Psoas muscle (tissue), 7 donors: ENCODE measurements at regions not wholly inside any gene's neighbourhood (a gene's known extent, or its start where the extent isn't known, plus 50 kb on each side); places are given as distances from the start of the nearest gene placed in this dataset.

Source experiments
- ATAC-seq, 4 donors: fragments of 200-7000 bp; cut with Tn5 transposase; one replicate each; pipeline ENCODE4 v1.9.1; 2020; ENCODE audit warnings: moderate library complexity in 3 of 4, mild to moderate bottlenecking in 2 of 4
- DNase-seq, 2 donors: peaks; one replicate each; pipeline ENCODE4 v3.0.0-alpha.2; 2020
- H3K27ac ChIP-seq: fragments of 200-600 bp; one replicate; pipeline ENCODE4 v1.8.0; 2022
- H3K27me3 ChIP-seq, 3 donors: fragments of 200-600 bp in 1 of 3; one replicate each; pipeline versions ENCODE4 v1.6.1 to v1.8.0; 2013 to 2022; ENCODE audit warnings: low read length in 2 of 3, mild to moderate bottlenecking in 2 of 3, moderate library complexity in 1 of 3; ENCODE audit not compliant: insufficient read depth in 3 of 3
- H3K36me3 ChIP-seq, 2 donors: fragments of 200-600 bp in 1 of 2; one replicate each; pipeline versions ENCODE4 v1.6.1 to v1.8.0; 2013 to 2022; ENCODE audit warnings: low read depth in 1 of 2, mild to moderate bottlenecking in 1 of 2, moderate library complexity in 1 of 2; ENCODE audit not compliant: insufficient read depth in 1 of 2
- H3K4me1 ChIP-seq: fragments of 200-600 bp; one replicate; pipeline ENCODE4 v1.8.0; 2022
- H3K4me3 ChIP-seq: fragments of 200-600 bp; one replicate; pipeline ENCODE4 v1.8.0; 2022; ENCODE audit warnings: mild to moderate bottlenecking
- H3K9me3 ChIP-seq: fragments of 200-600 bp; one replicate; pipeline ENCODE4 v1.8.0; 2022
- CTCF ChIP-seq: fragments of 200-600 bp; IDR thresholded peaks from one replicate; pipeline ENCODE4 v1.8.0; 2022; ENCODE audit warnings: antibody characterized with exemption
- WGBS, 3 donors: extraction: QIAGEN DNeasy Blood & Tissue Kit; methylation state at CpG; one replicate each; pipeline versions ENCODE4 v1.1.6 to v1.1.7; 2013; 5-methylcytosine and 5-hydroxymethylcytosine counted together
- intact Hi-C, 2 donors: fragments of 100-400 bp; cut with DNase I; formaldehyde crosslinking; loops; one replicate each; pipeline versions ENCODE4 v1.11.0 to v1.14.2; 2022
- donor health status: healthy with polysubstance abuse.
- donor health status: DM: no; HTN: no; CAD: no; lungs with moderate emphysema.
- donor health status: Bipolar disorder and iron deficiency.
- donor health status: healthy.
- donor health status: DM: yes; HTN: yes; CAD: no.
- donor health status: DM: no; HTN: no; CAD: no.
- donor health status: DM: yes; HTN: yes; CAD: no.

GRCh38 chr10:47111329-47111862 is 188.6 kb upstream of the GDF10 start:
- H3K4me1 ChIP-seq: no peaks in the 10 kb centered on the region
- H3K9me3 ChIP-seq: no peaks in the 10 kb centered on the region
- H3K36me3 ChIP-seq: no peaks in the 10 kb centered on the region
- no peak overlapping the region for H3K27ac ChIP-seq
- 85 to 94% (median 88%) methylated on average over 5 of the region's 5 CpGs for WGBS, 3 donors
- ATAC-seq: no peak
- no peak for DNase-seq
- TF ChIP-seq CTCF: no peak
- no peak overlapping the region for H3K4me3 ChIP-seq
- intact Hi-C loops: no loop called here
- H3K27me3 ChIP-seq: no peaks in the 10 kb centered on the region

GRCh38 chr10:47112612-47113011 is 187.4 kb upstream of the GDF10 start:
- H3K36me3 ChIP-seq: no peaks in the 10 kb centered on the region
- no peaks in the 10 kb centered on the region for H3K4me1 ChIP-seq
- no peaks in the 10 kb centered on the region for H3K27me3 ChIP-seq
- no peak overlapping the region for H3K4me3 ChIP-seq
- H3K9me3 ChIP-seq: no peaks in the 10 kb centered on the region
- DNase-seq: no peak
- intact Hi-C loops: no loop called here
- TF ChIP-seq CTCF: no peak
- WGBS, 3 donors: 69 to 88% (median 81%) methylated on average over 4 of the region's 4 CpGs
- ATAC-seq: no peak
- no peak overlapping the region for H3K27ac ChIP-seq

GRCh38 chr10:47113907-47114500 is 186.0 kb upstream of the GDF10 start:
- no peaks in the 10 kb centered on the region for H3K27me3 ChIP-seq
- no peaks in the 10 kb centered on the region for H3K36me3 ChIP-seq
- DNase-seq: no peak
- H3K27ac ChIP-seq: no peak overlapping the region
- no peak for ATAC-seq
- intact Hi-C loops: no loop called here
- no peaks in the 10 kb centered on the region for H3K9me3 ChIP-seq
- no peak overlapping the region for H3K4me3 ChIP-seq
- no peaks in the 10 kb centered on the region for H3K4me1 ChIP-seq
- WGBS, 3 donors: 82 to 90% (median 87%) methylated on average over 4 of the region's 4 CpGs
- TF ChIP-seq CTCF: no peak

DNA sequence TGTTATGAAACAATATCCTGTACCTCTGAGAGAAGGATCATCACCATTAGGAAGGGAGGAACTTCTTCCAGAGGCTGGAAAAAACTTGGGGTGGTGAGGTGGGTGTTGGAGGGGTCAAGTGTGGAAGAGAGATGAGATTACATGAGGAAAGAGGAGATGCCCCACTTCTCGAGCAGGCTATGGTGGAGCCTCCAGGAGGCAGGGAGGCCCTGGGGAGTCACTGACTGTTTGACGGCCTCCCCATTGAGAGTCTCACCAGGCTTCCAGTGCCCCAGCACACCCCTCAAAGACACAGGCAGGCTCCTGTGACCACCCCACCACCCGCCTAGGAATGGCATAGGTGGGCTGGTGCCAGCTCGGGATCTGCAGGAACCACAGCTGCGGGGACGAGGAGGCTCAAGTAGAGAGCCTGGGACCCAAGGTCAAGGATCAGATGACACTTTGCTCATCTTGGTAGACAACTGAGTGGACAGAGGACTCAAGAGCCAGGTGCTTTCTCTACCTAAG is 185.3 kb upstream of the GDF10 start:
- ATAC-seq (no peak), DNase-seq (no peak)
- no peaks in the 10 kb centered on the region for H3K36me3 ChIP-seq
- no peaks in the 10 kb centered on the region for H3K4me1 ChIP-seq
- H3K9me3 ChIP-seq: no peaks in the 10 kb centered on the region
- no peaks in the 10 kb centered on the region for H3K27me3 ChIP-seq
- no peak for TF ChIP-seq CTCF
- WGBS, 3 donors: 73 to 82% (median 77%) methylated on average over 6 of the region's 6 CpGs
- H3K27ac ChIP-seq: no peak overlapping the region
- H3K4me3 ChIP-seq: no peak overlapping the region
- intact Hi-C loops: no loop called here

DNA sequence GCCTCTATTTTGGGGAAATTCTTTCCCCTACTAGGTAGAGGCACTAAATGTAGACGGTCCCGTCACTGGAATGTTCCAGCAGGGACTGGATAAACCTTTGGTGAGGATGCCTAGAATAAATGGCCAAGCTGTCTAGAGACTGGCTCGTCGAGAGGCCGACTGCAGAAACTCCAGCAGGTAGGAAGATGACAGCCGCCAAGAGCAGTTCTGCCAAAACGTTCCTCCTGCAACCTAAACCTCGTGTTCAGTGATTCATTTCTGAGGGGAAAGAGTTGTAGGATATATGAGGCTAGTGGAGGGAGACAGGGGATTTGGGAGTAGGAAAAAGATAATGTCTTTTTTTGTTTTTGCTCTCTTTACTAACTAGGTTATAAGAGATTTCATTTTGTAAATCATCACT is 184.7 kb upstream of the GDF10 start:
- H3K27me3 ChIP-seq: no peaks in the 10 kb centered on the region
- WGBS, 3 donors: 45 to 55% (median 50%) methylated on average over 8 of the region's 8 CpGs
- intact Hi-C loops: no loop called here
- no peaks in the 10 kb centered on the region for H3K9me3 ChIP-seq
- no peak overlapping the region for H3K4me3 ChIP-seq
- no peak for TF ChIP-seq CTCF
- no peak overlapping the region for H3K27ac ChIP-seq
- DNase-seq (no peak), ATAC-seq (peak in 2 of 4 donors; percentile 32 to 50)
- no peaks in the 10 kb centered on the region for H3K4me1 ChIP-seq
- no peaks in the 10 kb centered on the region for H3K36me3 ChIP-seq
